ENCODE measurements at regions not wholly inside any gene's neighbourhood (a gene's known extent, or its start where the extent isn't known, plus 50 kb on each side); places are given as distances from the start of the nearest gene placed in this dataset.
"Not testable (repeated sequence)": the region's sequence is repeated elsewhere in the genome, so short reads cannot be mapped to it uniquely, and the experiment has no call there.

DNA sequence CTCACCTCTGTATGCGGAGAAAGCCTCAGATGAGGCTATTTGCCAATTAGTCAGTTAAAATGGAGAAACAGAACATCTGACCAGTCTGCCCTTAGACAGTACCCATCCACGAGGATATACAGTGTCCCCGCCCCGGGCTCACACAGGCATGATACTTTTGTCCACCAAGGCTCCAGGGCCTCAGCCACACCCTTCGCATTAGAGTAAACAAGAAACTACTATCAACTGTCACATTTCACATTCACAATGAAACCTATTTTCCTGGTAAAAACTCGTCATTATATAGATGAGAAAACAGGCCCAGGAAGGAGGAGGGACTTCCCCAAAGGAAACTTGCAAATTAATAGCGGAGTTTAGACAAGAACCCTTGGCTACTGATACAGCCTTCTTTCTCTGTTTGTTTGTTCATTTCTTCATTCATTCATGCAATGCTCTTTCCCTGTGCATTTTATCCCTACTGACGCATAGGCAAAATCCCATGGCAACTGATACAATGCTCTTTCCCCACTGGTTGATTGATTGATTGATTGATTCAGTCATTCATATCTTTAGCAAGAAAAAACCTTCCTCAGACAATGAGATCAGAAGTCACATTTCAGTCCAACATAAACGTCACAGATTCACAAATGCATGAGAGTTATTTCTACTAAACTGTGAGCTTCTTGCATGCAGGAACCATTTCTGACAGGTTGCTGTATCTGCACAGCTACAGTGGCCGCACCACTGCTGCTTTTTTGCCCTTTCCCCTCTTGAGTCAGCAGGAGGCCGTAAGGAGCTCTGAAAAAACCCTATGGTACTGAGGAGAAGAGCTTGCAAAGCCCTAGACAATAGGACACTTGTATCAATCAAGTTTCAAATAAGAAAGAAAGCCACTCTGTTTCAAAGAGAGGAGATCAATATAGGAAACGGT lies 777.1 kb downstream of the RNF144A start:
- Histone ChIP-seq H3K9me3 (ENCODE audit: low read depth) (no peaks in the 10 kb centered on the region), H3K36me3 (no peaks in the 10 kb centered on the region), H3K4me3 (no peak overlapping the region), H3K4me1 (ENCODE audit: low read depth) (no peaks in the 10 kb centered on the region), H3K27me3 (no peaks in the 10 kb centered on the region), H3K27ac (no peak overlapping the region)
- DNase-seq (ENCODE audit: low read depth in 1 of 2, low spot score in 1 of 2) = no peak
- TF ChIP-seq, protein P1, sequence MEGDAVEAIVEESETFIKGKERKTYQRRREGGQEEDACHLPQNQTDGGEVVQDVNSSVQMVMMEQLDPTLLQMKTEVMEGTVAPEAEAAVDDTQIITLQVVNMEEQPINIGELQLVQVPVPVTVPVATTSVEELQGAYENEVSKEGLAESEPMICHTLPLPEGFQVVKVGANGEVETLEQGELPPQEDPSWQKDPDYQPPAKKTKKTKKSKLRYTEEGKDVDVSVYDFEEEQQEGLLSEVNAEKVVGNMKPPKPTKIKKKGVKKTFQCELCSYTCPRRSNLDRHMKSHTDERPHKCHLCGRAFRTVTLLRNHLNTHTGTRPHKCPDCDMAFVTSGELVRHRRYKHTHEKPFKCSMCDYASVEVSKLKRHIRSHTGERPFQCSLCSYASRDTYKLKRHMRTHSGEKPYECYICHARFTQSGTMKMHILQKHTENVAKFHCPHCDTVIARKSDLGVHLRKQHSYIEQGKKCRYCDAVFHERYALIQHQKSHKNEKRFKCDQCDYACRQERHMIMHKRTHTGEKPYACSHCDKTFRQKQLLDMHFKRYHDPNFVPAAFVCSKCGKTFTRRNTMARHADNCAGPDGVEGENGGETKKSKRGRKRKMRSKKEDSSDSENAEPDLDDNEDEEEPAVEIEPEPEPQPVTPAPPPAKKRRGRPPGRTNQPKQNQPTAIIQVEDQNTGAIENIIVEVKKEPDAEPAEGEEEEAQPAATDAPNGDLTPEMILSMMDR (IDR thresholded peaks at IDR 0.05; ENCODE audit: low read depth, low read length) = no peak

- not testable (repeated sequence) for H3K9me3 ChIP-seq (ENCODE audit: low read depth); H3K4me1 ChIP-seq (ENCODE audit: low read depth); DNase-seq (ENCODE audit: low read depth in 1 of 2, low spot score in 1 of 2); H3K27ac ChIP-seq; H3K27me3 ChIP-seq; H3K4me3 ChIP-seq; H3K36me3 ChIP-seq
Observed at GRCh38 chr2:7696556-7696955, 779.3 kb downstream of the RNF144A start.

DNA sequence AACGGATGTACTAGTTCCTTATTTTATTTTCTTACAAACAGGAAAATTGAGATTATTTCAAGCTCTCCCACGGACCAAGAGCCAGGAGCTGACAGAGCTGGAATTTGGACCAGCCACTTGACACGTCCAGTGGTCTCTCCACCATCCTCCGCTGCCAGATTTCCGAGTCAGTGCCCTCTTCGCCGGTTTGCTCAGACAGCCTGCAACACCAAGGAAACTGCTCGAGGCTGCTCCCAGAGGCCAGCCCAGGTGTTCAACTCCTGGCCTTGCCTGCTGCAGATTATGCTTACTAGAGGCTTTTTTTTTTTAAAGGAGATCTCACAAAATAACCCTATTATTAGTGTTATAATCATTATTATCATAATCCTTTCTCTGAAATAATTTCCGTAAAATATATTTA lies 779.8 kb downstream of the RNF144A start:
- no peaks in the 10 kb centered on the region for H3K9me3 ChIP-seq (ENCODE audit: low read depth)
- H3K4me3 ChIP-seq = no peak overlapping the region
- H3K27ac ChIP-seq = no peak overlapping the region
- TF ChIP-seq, protein P1 (IDR thresholded peaks at IDR 0.05; ENCODE audit: low read depth, low read length) = no peak
- H3K4me1 ChIP-seq (ENCODE audit: low read depth) = no peaks in the 10 kb centered on the region
- no peak for DNase-seq (ENCODE audit: low read depth in 1 of 2, low spot score in 1 of 2)
- H3K36me3 ChIP-seq = no peaks in the 10 kb centered on the region
- H3K27me3 ChIP-seq = no peaks in the 10 kb centered on the region

DNA sequence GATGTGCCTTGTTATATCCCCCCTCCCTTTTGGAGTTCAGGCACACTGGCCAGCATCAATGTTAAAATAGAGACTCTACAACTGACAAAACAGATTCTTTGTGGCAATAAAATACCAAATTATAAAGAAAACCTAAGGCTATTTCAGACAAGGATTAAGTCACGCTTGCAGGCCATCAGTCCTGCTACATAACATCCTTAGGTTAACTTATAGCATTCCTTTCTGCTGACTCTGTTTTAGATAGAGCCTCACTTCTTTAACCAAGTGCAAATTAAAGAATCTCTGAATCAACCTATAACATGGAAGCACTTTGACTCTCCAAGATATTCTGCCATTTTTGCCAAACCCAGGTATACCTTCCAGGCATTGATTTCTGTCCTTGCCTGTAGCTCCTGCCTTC lies 784.6 kb downstream of the RNF144A start:
- H3K36me3 ChIP-seq = no peaks in the 10 kb centered on the region
- no peak for DNase-seq (ENCODE audit: low read depth in 1 of 2, low spot score in 1 of 2)
- TF ChIP-seq, protein P1 (IDR thresholded peaks at IDR 0.05; ENCODE audit: low read depth, low read length) = no peak
- no peak overlapping the region for H3K4me3 ChIP-seq
- H3K4me1 ChIP-seq (ENCODE audit: low read depth) = peaks cover 13% of the 10 kb centered on the region
- H3K9me3 ChIP-seq (ENCODE audit: low read depth) = no peaks in the 10 kb centered on the region
- H3K27me3 ChIP-seq = no peaks in the 10 kb centered on the region
- H3K27ac ChIP-seq = no peak overlapping the region

DNA sequence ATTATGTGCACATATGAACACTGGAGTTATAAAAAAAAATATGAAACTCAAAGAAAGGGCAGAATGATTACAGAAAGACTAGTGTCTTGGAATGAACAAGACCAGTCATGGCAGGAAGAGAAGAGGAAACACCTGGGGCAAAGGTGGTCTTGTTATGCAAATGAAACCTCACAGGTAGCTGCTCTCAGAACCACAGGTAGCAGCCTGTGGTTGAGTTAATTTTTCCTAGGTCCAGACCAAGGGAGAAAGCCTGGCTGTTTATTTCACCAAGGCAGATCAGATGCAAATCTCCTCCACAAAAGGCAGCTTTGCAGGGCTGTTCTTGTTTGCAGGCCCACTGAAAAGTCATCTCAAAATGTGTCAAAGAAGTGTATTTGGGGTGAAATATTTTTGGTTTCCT lies 785.8 kb downstream of the RNF144A start:
- DNase-seq (ENCODE audit: low read depth in 1 of 2, low spot score in 1 of 2) = no peak
- no peaks in the 10 kb centered on the region for H3K9me3 ChIP-seq (ENCODE audit: low read depth)
- H3K27me3 ChIP-seq = no peaks in the 10 kb centered on the region
- no peak overlapping the region for H3K4me3 ChIP-seq
- no peaks in the 10 kb centered on the region for H3K36me3 ChIP-seq
- peaks cover 13% of the 10 kb centered on the region for H3K4me1 ChIP-seq (ENCODE audit: low read depth)
- H3K27ac ChIP-seq = no peak overlapping the region
- TF ChIP-seq, protein P1 (IDR thresholded peaks at IDR 0.05; ENCODE audit: low read depth, low read length) = no peak

DNA sequence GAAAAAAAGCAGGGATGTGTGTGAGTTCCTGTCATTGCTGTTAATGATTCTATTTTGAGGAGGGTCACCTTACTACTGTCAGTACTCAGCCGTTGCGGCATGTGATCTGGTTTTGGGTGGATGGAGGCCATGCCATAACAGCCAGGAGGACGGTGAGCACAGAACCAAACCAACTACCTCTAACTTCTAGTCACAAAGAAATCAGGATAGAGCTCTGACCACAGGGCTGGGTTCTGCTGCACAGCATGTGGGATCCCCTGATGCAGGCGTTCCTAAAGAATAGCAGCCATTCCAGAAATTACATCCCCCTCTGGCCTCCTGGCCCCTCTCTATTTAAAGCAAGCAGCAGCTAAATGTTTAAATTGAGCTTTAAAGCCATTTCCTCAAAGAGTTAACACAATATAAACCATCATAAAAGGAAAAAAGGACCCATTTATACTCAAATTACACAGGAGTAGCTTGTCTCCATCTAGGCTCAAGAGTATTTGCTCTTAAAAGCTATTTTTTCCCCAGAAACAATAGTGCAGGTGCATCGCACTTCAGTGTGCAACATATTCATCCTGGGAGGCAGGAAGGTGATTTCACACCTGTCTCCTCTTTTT lies 786.4 kb downstream of the RNF144A start:
- Histone ChIP-seq H3K4me3 (no peak overlapping the region), H3K27ac (no peak overlapping the region), H3K4me1 (ENCODE audit: low read depth) (peaks cover 13% of the 10 kb centered on the region), H3K9me3 (ENCODE audit: low read depth) (no peaks in the 10 kb centered on the region), H3K27me3 (no peaks in the 10 kb centered on the region), H3K36me3 (no peaks in the 10 kb centered on the region)
- no peak for DNase-seq (ENCODE audit: low read depth in 1 of 2, low spot score in 1 of 2)
- TF ChIP-seq, protein P1 (IDR thresholded peaks at IDR 0.05; ENCODE audit: low read depth, low read length) = no peak
